ENCODE measurements at regions not wholly inside any gene's neighbourhood (a gene's known extent, or its start where the extent isn't known, plus 50 kb on each side); places are given as distances from the start of the nearest gene placed in this dataset.

DNA sequence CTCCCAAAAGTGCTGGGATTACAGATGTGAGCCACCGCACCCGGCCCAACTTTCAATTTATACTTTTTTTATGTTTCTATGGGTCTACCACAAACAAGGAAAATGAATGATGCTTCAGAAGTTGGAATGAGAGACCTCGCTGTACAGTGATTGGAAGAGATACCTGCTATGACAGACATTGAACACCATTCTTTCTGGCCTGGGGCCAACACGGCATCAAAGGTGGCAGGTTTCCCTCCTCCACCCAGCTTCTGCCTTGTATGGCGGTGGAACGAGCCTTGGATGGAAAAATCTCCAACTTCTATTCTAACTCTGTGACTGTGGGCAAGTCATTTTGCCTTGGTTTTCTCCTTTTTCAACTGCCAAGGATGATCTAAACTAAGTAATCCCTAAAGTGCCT is 117.8 kb upstream of the FAM174B start:
- no peak for TF ChIP-seq POLR2AphosphoS5 (IDR thresholded peaks at IDR 0.05)
- TF ChIP-seq CTCF (IDR thresholded peaks at IDR 0.05): no peak

All from esophagus muscularis mucosa (tissue), 3 donors.